Motor neuron (in vitro differentiated cells): ENCODE measurements at regions not wholly inside any gene's neighbourhood (a gene's known extent, or its start where the extent isn't known, plus 50 kb on each side); places are given as distances from the start of the nearest gene placed in this dataset.
A peak's percentile ranks its signal among the peaks of the same experiment; 100 is the strongest.

Experiments
- ATAC-seq, 8 experiments: fragments of 200-7000 bp; cut with Tn5 transposase; replicated peaks in 6 of 8; 2 replicates each; pipeline ENCODE4 v1.8.0; 2021; ENCODE audit warnings: mild to moderate bottlenecking in 8 of 8, moderate library complexity in 8 of 8
- H3K27ac ChIP-seq, 2 donors: fragments of 250-450 bp; sonication (Bioruptor Pico); 2 replicates each; pipeline ENCODE4 v1.9.0; 2021; ENCODE audit warnings: antibody characterized with exemption in 2 of 2, mild to moderate bottlenecking in 2 of 2, moderate library complexity in 1 of 2
- H3K4me1 ChIP-seq, 2 donors: fragments of 250-450 bp; sonication (Bioruptor Pico); replicated peaks in 1 of 2; 2 replicates each; pipeline ENCODE4 v1.6.1; 2021; ENCODE audit warnings: antibody characterized with exemption in 2 of 2, mild to moderate bottlenecking in 2 of 2, moderate library complexity in 1 of 2
- H3K4me3 ChIP-seq, 5 donors: fragments of 250-450 bp; sonication (Bioruptor Pico); 2 replicates each; pipeline ENCODE4 v1.9.0; 2021; ENCODE audit warnings: antibody characterized with exemption in 5 of 5, mild to moderate bottlenecking in 5 of 5, moderate library complexity in 4 of 5
- WGBS, 10 experiments: fragments of 450-650 bp; shearing (Covaris generic); methylation state at CpG; one replicate each; pipeline ENCODE4 v1.0.0; 2022; 5-methylcytosine and 5-hydroxymethylcytosine counted together
- in situ Hi-C, 9 experiments: fragments of 400-800 bp; cut with MboI; loops; one replicate each; pipeline ENCODE4 v1.15.0; 2021; ENCODE audit warnings: low sequenced_read_pairs in 9 of 9, low pct_unique_long_range_greater_than_20kb in 2 of 9; ENCODE audit not compliant: unreplicated experiment in 9 of 9

DNA sequence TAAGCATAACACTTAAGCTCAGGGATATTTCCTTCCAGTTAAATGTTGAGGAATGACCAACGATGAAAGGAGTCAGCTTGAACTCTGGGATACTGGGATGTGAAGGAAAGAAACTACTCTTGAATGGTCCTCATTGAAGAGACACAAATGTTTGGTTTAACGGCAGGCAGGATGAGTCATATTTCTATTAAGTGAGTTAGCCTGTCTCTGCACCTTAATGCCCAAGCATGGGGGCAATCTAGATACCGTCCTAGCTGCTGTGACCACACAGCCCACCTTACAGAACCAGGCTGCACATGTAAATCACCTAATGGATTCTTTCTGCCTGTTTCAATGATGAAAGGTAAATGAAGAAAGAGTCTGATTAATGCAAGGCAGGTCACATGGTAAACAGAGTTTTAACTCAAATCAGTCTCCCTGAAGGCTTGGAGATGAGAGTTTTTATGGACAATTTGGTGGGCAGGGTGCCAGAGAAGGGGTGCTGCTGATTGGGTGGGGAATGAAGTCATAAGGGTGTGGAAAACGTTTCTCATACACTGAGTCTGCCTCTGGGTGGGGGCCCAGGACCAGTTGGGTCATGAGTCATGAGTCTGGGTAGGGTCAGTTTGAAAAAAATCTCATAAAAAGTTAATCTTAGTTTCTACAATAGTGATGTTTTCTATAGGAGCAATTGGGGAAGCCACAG, 144.6 kb upstream of the MMADHC start:
- peak in 3 of 8 experiments; percentile 38 to 97 (median 95) for ATAC-seq
- no peak overlapping the region for H3K27ac ChIP-seq
- H3K4me3 ChIP-seq: no peak overlapping the region
- 43 to 100% (median 75%) methylated on average over 1 to 4 of the region's 4 CpGs; no CpG with 5 or more reads in 1 of the 10 experiments for WGBS, 10 experiments
- H3K4me1 ChIP-seq: peaks cover 11 to 15% of the 10 kb centered on the region in 2 donors
- in situ Hi-C loops: no loop called here

DNA sequence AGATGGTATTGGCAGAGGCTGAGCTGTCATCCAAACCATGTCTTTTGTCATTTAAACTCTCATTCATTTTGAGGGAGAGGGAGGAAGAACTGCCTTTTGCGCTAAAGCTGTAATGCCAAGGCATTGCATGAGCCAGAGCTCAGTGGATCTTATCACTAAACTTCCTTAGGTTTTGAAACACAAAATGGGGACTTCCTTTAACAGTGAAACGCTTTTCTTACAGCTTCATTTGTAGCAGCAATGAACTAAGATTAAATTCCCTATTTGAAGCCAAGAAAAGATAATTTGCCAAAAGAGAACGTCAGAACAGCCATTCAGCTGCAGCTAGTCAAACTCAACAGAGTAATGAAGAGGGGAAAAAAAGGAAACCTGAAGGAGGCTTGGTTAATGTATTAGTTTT, 143.5 kb upstream of the MMADHC start:
- 50 to 83% (median 69%) methylated on average over 1 to 3 of the region's 3 CpGs; no CpG with 5 or more reads in 2 of the 10 experiments for WGBS, 10 experiments
- Histone ChIP-seq H3K27ac (no peak overlapping the region), H3K4me1 (peaks cover 11 to 15% of the 10 kb centered on the region in 2 donors), H3K4me3 (no peak overlapping the region)
- ATAC-seq: no peak
- in situ Hi-C loops: no loop called here

DNA sequence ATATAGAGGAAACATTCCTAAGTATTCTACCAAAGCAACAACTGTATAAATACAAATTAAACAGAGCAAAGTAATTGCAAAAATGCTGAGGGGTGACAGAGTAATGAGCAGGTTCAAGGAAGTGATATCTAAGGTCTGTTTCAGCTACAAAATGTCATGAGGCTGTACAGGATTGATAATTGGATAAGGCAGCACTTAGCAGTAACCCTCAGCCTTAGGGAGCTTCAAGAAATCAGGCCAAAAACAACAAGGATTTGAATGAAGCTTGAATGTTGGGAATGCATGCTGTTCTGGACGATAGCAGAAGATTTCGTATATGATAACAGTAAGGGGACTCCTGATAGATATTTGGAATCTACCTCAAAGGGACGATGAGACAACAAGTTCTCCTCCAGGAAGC, 142.0 kb upstream of the MMADHC start:
- Histone ChIP-seq H3K27ac (no peak overlapping the region), H3K4me3 (no peak overlapping the region), H3K4me1 (peaks cover 10 to 15% of the 10 kb centered on the region in 2 donors)
- 67 to 100% (median 78%) methylated on average over 1 to 3 of the region's 3 CpGs for WGBS, 10 experiments
- no peak for ATAC-seq
- in situ Hi-C loops: no loop called here

DNA sequence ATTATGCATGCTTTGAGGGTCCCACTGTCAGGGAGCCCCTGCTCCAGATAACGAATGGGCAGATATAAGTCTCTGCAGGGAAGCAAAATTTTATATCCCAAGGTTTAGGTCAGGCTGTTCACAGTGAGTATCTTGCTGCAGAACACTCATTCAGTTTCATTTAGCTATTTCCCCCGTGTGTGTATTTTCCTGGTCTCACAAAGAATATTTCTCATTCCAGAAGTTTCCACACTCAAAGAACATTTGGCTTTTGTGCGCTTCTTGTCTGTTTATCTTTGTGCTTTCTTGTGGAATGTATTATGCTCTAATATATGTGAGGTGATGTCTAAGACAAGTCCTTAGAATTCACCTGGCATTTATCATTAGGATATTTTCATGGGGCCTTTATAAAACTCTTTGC, 140.4 kb upstream of the MMADHC start:
- in situ Hi-C loops: no loop called here

DNA sequence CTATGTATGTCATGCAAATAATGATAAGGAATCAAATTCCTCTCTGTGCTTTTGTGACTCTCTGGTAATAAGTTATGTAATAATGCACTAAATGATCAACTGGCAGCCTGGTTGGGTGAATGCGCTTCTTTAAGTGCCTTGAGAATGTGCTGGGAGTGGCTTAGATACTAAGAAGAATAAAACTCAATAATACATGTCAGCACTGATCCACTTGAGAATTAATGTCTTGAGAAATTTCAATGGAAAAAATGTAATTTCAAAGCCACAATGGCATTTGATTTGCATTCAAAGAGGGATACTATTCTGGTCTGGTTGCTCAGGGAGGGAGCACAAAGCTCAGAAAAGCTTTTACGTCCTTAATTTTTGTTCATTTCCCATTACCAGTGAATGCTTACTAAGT, 137.7 kb upstream of the MMADHC start:
- no peak overlapping the region for H3K4me3 ChIP-seq
- no peak overlapping the region for H3K27ac ChIP-seq
- WGBS, 10 experiments: 0 to 71% (median 52%) methylated on average over 1 to 2 of the region's 2 CpGs
- peak in 4 of 8 experiments; percentile 49 to 91 (median 82) for ATAC-seq
- H3K4me1 ChIP-seq: peaks cover 8 to 15% of the 10 kb centered on the region in 2 donors
- in situ Hi-C loops: no loop called here

More for the DNA sequence above, 140.4 kb upstream of the MMADHC start:
- 52 to 92% (median 73%) methylated on average over 1 to 3 of the region's 3 CpGs; no CpG with 5 or more reads in 2 of the 10 experiments for WGBS, 10 experiments
- Histone ChIP-seq H3K27ac (no peak overlapping the region), H3K4me1 (peaks cover 8 to 15% of the 10 kb centered on the region in 2 donors), H3K4me3 (no peak overlapping the region)
- no peak for ATAC-seq

DNA sequence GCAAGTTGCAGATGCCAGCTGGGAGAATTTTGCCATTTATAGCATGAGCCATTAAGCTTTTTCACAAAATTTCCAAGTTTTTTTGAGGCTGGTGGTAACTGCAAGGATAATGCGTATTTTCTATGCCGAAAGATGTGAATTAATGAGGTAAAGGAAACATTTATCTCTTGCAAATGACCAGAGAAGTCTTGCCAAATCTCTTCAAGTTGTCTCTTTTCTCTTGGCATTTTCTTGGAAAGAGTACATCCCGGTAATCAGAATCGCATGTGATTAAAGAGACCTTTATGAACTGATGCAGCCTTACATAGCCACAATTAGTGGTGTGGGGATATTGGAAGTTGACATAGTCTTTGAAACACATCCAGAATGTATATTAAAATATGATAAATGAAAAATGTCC, 136.5 kb upstream of the MMADHC start:
- H3K4me1 ChIP-seq: peaks cover 8 to 15% of the 10 kb centered on the region in 2 donors
- H3K4me3 ChIP-seq: no peak overlapping the region
- 76 to 100% (median 95%) methylated on average over 2 to 4 of the region's 4 CpGs; no CpG with 5 or more reads in 2 of the 10 experiments for WGBS, 10 experiments
- no peak overlapping the region for H3K27ac ChIP-seq
- in situ Hi-C loops: loop anchor here in 1 of 9 experiments (25.0 kb wide), 1 partner anchor 112 kb away; no protein-coding TSS in a partner anchor
- ATAC-seq: no peak

DNA sequence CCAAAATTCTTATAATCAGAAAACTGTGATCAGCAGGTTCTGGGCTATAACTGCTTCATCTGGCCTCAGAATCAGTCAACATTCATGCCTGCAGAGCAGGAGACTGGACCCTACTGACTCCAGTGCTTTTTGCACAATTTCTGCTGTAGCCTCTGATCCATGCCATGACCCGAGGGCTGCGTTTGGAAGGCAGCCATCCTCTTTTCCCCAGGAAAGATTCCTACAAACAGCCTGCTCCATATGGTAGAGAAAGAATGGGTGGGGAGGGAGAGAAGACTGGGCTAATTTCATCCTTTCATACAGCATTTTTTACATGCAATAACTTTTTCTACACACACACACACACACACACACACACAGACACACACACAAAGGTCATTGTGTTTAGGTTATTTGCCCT, 133.0 kb upstream of the MMADHC start:
- WGBS, 10 experiments: 40 to 100% (median 92%) methylated on average over 1 to 2 of the region's 2 CpGs; no CpG with 5 or more reads in 6 of the 10 experiments
- in situ Hi-C loops: loop anchor here in 1 of 9 experiments (25.0 kb wide), 1 partner anchor 108 kb away; no protein-coding TSS in a partner anchor
- H3K4me1 ChIP-seq: no peaks in the 10 kb centered on the region
- ATAC-seq: no peak
- H3K27ac ChIP-seq: no peak overlapping the region
- no peak overlapping the region for H3K4me3 ChIP-seq

DNA sequence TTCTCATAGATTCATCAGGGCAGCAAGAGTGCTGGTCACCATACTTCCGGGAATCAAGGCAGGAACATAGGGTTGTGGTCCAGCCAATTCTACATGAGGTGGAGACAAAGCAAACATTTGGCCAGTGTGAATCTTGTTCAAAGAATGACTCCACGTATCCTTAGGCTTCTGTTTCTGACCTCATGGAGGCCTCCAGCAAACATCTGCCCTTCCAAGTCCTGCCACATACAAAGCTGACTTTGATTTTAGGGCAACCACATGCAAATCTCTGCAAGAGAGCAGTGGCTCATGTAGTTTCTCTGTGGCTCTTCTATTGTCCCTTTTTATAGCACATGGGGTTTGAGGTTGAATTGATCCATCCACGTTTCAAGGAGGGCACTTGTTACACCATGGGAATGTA, 132.1 kb upstream of the MMADHC start:
- Histone ChIP-seq H3K4me3 (no peak overlapping the region), H3K27ac (no peak overlapping the region), H3K4me1 (no peaks in the 10 kb centered on the region)
- ATAC-seq: no peak
- in situ Hi-C loops: loop anchor here in 2 of 9 experiments (10.0 to 25.0 kb wide), 2 partner anchors 107 to 115 kb away; no protein-coding TSS in a partner anchor
- WGBS, 10 experiments: 0 to 90% (median 80%) methylated on average over 1 to 3 of the region's 3 CpGs; no CpG with 5 or more reads in 1 of the 10 experiments

DNA sequence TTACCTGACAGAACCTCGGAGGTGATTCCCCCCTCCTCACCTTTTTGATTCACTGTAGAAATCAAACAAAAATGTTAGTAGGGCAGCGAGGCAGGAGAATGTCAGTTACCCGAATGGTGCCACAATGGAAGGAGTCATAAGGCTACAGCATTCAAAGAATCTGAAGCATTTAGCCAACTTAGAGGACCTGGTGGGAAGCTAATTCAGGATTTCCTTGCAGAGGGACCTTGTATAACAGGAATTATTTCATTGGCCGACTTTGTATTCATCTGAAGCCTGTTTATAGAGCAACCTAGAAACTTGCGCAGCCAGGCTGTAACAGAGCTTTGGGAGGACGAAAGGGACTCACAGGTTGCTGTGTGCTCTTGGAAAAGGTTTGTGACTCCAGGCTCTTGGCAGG, 129.1 kb upstream of the MMADHC start:
- no peaks in the 10 kb centered on the region for H3K4me1 ChIP-seq
- H3K4me3 ChIP-seq: no peak overlapping the region
- ATAC-seq: no peak
- in situ Hi-C loops: loop anchor here in 2 of 9 experiments (10.0 to 25.0 kb wide), 2 partner anchors 104 to 112 kb away; no protein-coding TSS in a partner anchor
- H3K27ac ChIP-seq: no peak overlapping the region
- 60 to 100% (median 90%) methylated on average over 1 to 6 of the region's 6 CpGs; no CpG with 5 or more reads in 1 of the 10 experiments for WGBS, 10 experiments

DNA sequence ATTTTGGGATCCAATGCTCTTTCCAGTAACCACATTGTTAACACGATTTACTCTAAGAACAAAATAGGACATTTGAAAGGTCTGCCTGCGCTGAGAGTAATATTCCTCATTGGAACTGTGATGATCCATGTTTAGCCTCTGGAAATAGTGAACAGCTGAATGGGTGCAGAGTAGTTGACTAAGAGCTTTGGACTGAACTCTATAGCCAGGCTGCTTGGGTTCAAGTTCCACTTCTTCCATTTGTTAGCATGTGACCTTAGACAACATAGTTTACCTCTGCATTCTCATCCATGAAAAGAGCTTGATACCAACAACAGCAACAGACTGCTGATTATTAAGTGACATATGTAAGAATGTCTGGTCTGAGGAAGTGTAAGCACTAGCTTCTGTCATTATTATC, 128.3 kb upstream of the MMADHC start:
- WGBS, 10 experiments: 70 to 100% (median 92%) methylated on average over 1 to 2 of the region's 2 CpGs; no CpG with 5 or more reads in 3 of the 10 experiments
- Histone ChIP-seq H3K4me1 (no peaks in the 10 kb centered on the region), H3K4me3 (no peak overlapping the region), H3K27ac (no peak overlapping the region)
- no peak for ATAC-seq
- in situ Hi-C loops: loop anchor here in 2 of 9 experiments (10.0 to 25.0 kb wide), 2 partner anchors 104 to 111 kb away; no protein-coding TSS in a partner anchor

DNA sequence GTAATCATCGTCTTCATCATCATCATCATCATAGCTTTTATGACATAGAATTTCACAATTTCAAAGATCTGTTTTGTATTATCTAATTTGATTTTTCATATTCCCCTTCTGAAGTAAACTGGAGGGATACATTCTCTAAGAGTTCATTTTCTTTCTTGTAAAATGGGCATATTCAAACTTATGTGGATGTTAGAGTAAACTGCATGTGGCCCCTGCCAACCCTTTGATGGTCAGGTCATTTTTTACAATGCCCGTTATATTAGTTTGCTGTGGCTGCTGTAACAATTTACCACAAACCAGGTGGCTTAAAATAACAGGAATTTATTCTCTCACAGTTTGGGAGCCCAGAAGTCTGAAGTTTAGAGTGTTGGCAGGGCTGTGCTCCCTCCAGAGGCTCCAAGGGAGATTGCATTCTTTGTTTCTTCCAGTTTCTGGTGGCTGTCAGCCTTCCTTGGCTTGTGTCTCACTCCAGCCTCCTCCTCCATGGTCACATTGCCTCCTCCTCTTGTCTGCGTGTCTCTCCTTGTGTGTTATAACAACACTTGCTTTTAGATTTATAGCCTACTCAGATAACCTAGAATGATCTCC, 127.5 kb upstream of the MMADHC start:
- ATAC-seq: peak in 3 of 8 experiments; percentile 88 to 96 (median 96)
- in situ Hi-C loops: loop anchor here in 2 of 9 experiments (10.0 to 25.0 kb wide), 2 partner anchors 103 to 110 kb away; no protein-coding TSS in a partner anchor
- no peak overlapping the region for H3K4me3 ChIP-seq
- WGBS, 10 experiments: 12 to 100% (median 80%) methylated on average over 1 to 3 of the region's 3 CpGs
- H3K4me1 ChIP-seq: peaks cover 0 to 1% of the 10 kb centered on the region in 2 donors
- no peak overlapping the region for H3K27ac ChIP-seq

DNA sequence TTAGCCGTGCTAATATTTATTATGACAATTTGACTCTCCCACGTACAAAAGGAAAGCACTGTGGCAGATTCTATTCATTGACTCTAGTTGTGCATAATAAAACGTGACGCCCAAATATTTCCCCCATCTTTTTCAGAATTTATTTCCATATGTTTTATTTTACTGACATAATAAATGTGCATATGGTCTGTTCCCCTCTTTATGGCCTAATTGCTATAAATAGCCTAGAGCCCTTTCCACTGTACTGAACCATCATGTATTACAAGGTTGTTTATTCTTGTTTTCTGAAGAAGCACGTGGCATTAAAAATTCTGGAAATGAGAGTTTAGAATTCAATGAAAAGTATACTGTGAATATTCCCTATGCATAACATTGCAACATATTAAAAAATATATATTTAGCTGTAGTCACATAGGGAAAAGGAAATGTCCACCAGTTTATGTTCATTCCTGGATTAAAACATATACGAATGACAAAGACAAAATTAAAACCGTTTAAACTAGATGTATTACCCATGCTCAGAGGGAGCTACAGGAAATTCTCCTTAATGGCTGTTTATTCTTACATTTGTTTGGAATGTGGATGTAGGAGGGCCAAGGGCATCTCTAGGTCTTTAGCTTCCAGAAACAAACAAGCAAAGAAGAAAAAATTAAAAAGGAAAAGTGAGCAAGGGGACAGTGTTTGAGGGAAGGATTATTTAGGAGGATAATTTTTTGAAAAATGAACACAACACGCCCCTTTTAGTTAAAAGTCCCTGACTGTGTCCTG, 122.1 kb upstream of the MMADHC start:
- Histone ChIP-seq H3K27ac (no peak overlapping the region), H3K4me1 (peaks cover 0 to 10% of the 10 kb centered on the region in 2 donors), H3K4me3 (no peak overlapping the region)
- ATAC-seq: peak in 4 of 8 experiments; percentile 16 to 92 (median 38)
- in situ Hi-C loops: loop anchor here in 2 of 9 experiments (10.0 to 25.0 kb wide), 2 partner anchors 97 to 105 kb away; no protein-coding TSS in a partner anchor
- WGBS, 10 experiments: 0 to 100% (median 65%) methylated on average over 1 to 8 of the region's 8 CpGs
